ENCODE measurements at regions not wholly inside any gene's neighbourhood (a gene's known extent, or its start where the extent isn't known, plus 50 kb on each side); places are given as distances from the start of the nearest gene placed in this dataset.

DNA sequence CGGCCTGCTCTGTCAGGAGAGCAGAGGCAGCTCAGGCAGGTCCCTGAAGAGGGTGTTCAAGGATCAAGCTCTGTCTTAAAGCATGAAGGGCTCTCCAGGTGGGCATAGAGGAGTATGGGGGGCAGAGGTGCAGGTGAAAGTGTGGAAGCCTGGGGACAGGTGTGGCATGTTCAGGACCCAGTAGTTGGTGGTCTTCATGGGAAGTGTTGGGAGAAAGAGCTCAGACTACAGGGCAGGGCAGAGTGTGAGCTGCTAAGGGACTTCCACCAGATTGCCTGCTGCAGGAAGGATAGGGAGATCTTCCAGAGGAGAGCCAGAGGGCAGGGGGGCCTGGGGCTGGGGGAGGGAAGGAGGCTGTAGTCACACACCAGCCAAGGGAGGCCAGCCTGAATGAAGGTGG lies 156.5 kb upstream of the GDF10 start:
- DNase-seq = no peak

DNA sequence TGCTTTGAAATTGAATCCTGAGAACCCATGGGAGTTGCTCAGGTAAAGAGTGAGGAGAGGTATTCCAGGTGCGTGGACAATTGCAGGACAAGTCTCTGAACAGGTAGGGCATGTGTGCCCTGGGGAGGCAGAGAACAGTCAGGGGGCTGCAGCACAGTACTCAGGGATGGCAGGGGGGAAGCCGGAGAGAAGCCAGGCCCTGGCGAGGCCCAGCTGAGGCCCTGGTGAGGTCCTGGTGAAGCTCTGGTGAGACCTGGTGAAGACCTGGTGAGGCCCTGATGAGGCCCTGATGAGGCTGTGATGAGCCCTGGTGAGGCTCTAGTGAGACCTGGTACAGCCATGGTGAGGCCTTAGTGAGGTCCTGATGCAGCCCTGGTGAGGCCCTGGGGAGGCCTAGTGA lies 155.5 kb upstream of the GDF10 start:
- no peak for DNase-seq

DNA sequence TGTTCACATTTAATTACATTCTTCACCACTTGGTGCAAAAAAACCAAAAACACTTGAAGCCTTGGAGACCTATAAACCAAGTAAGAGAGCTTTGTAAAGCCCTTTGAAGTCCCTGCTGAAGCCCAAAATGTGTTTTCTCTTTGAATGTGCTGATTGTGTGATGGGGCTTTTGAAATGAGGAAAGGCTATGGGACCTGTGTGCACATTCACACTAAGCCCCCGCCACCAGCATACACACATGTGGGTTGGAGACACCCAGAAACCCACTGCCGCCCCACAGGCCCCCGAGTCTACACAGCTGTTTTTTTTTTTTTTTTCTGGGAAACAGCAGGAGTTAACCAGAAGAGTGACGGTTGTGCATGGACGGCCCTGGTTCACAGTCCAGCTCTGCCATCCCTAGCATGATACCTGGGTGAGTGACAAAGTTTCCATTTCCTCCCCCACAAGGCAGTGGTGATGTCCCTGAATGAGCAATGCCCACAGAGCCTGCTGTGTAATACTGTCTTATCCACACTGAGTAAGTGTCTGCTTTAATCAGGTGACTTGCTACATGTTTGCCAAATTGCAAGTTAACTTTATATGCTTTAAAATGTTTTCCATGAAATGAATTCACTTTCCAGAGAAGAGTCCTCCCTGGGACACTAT lies 154.6 kb upstream of the GDF10 start:
- no peak for DNase-seq

DNA sequence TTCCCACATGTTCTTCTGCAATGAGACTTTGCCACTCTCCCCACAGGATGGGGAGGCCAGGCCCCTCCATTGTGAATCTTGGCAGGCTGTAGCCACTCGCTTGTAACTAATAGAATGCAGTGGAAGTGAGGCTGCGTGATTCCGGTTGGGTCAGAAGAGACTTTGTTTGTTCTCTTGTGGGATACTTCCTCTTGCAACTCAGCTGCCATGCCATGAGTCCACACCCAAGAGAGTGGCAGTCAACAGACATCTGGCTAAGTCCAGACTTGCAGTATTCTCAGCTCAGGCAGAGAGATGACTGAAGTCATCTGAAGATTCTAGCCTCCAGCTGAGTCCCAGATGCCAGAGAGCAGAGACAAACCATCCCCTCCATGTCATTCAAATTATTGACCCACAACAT lies 153.4 kb upstream of the GDF10 start:
- no peak for DNase-seq

DNA sequence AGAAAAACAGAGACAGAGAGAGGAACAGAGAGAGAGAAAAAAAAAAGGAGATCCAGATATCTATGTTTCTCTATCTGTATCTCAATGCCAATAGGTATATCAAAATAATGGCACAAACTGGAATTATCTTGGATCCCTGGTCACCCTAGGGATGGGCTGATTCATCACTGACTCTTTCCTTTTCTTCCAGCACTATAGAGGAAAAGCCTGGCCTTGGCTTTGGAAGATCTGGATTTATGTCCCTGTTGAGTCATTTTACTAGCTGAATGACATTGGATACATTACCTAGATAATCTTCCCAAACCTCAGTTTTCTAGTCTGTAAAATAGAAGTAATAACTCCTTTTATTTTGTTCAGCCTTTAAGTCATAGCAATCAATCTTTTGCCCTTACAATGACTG lies 152.8 kb upstream of the GDF10 start:
- DNase-seq = no peak

DNA sequence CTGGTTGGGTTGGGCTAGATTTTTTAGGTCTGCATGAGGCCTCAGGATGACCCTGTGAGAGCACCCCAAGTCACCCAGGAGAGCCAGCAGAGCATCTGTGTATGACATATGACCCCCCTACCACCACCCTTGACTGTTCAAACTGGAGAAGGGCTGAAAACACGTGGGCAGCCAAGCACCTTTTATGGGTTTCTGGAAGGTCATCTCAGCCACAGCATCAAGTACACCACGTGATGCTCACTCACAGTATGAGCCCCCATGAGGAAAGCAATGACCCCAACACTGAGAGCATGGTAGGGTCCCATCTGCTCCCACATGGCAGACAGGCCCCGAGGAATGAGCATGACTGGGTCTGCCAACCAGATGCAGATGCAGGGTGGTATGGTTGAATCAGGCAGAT lies 149.4 kb upstream of the GDF10 start:
- no peak for DNase-seq

DNA sequence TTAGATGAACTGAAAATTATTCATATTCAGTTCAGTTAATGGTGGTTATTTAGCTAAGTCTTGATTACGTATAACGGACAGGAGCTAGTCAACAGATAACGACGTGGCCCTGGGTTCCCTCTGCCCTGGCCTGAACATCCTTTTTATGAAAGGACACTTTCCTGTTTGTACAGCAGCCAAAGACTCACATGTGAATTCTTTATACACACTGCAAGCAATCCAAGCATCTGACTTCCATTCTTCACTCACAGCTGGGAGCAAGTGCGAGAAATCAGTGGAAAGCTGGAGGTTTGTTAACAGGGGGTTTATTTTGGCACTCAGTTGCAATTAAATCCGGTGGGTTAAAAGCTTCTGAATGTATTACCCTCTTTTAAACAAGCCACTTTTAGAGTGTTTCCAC lies 148.1 kb upstream of the GDF10 start:
- no peak for DNase-seq

DNA sequence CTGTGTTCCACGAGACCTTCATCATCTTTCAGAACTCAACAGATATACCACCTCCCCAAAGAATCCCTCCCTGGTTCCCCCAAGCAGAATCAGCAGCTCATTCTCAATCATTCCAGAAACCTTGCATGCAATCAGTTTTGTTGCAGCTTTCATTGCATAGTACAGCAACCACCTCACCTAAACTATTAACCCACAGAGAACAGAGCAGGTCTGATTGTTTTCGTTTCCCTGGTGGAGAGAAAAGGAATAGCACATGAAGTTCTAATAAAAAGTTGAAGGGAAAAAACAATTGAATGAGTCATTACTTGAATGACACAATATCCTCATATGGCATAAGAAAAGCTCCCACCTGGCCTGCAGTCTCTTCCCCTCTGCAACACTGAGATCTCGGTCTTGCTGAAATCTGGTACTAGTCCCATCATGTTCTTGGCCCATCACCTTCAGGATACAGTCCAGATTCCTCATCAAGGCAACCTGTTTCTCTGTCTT lies 147.1 kb upstream of the GDF10 start:
- no peak for DNase-seq

DNA sequence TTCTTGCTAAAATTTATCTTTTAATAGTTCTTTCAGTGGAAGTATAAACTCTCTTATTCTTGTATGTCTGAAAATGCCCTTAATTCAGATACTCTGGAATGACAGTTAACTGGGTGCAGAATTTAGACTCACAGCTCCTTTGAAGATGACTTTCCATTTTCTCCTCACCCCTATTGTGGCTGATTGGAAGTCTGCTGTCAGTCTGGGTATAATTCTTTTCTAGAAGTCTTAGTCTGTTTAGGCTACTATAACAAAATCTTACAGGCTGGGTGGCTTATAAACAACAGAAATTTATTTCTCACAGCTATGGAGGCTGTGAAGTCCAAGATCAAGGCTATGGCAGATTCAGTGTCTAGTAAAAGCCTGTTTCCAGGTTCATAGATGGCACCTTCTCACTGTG lies 145.2 kb upstream of the GDF10 start:
- DNase-seq = no peak

DNA sequence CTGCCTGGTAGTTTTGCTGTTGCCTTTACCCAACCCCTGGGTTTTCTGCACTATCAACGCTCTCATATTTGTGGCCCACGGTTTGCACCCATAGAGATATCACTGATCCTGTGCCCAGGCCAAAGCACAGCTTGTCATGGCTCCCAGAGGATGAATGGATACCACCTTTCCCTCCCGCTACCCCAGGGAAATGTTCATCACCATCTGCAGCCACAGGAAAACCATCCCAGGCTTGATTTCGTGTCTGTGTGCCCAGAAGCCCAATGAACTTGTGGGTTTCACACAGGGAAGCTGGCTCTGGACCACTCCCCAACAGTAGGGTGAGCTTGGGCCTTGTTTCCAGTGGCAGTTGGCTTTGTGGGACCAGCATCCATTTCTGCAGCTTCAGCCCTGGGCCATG lies 143.1 kb upstream of the GDF10 start:
- no peak for DNase-seq

DNA sequence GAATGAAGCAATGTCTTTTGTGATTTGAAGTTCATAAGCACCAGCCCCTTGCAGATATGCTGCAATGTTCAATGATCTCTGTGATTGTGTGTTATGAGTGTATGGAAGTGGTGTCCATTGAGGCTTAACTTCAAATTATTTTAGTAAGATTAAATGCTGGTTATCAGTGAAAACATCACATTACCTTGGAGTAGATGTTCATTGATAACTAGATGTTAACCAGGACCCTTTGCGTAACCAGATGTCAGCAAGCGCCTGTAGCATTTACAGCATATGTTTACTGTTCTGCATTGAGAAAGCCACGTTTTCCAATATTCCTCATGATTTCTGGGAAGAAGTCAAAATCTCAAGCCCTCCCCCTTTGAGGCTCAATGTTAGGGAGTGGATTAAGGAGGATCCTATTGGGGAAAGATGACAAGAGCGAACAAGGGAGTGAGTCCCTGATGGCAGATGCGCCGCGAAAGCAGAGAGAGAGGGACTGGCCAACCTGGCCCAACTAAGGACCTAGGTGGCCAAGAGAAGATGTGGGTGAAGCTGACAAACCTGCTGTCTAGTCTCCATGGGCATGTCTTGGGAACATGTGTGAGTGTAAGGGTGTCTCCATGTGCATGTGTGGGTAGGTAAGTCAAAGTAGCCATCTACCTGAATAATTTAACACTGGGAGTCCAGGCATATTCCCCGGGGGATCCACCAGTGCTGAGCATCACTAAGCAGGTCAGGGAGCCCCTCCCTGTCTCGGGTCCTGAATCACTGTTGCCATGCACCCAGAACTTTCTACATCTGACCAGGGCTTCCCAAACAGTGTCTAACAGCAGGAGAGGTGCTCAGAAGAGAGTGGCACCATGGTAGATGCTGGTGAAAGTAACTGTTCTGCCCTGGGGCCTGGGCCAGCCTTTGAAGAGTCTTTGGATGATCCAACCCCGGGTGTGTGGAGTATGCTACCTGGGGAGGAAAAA lies 141.6 kb upstream of the GDF10 start:
- DNase-seq = no peak

DNA sequence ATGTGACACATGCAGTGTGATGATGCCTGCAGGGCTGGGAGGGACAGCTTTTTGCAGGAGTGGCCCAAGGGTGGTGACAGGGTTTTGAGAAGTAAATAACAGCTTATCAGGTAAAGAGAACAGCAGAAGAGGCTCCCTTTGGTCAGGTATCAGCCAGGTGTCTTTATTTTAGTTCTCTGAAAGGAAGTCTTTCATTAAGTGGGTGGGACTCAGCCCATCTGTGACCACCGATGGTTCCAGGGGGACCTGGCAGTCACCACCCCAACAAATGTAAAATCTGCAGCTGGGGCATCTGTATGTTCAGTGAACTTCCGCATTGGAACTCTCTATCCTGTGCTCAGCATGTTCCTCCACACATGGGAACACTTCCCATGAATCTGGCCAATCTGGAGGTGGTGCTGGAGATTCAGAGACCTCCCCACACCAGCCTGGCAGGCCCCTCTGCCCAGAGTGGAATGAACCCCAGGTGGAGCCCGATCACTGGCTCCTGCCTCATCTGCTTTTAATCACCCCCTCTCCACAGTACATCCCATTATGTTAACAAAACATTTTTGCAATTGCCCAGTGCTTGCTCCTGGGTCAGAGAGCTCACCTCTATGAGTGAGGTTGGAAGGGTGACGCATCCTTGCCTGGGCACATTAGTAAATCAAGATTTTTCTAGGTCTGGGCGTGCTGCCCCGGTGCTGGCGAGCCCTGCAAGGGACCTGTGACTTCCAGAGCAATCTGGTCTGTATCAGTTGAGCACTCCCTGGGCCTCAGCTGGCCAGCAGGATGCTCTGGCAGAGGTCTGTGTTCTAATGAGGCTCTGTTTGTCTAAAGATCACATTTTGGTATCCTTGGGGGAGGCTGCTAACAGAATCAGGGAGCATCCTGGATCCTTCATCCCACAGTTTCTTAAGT lies 140.4 kb upstream of the GDF10 start:
- peak in 1 of 2 donors; percentile 15 for DNase-seq

DNA sequence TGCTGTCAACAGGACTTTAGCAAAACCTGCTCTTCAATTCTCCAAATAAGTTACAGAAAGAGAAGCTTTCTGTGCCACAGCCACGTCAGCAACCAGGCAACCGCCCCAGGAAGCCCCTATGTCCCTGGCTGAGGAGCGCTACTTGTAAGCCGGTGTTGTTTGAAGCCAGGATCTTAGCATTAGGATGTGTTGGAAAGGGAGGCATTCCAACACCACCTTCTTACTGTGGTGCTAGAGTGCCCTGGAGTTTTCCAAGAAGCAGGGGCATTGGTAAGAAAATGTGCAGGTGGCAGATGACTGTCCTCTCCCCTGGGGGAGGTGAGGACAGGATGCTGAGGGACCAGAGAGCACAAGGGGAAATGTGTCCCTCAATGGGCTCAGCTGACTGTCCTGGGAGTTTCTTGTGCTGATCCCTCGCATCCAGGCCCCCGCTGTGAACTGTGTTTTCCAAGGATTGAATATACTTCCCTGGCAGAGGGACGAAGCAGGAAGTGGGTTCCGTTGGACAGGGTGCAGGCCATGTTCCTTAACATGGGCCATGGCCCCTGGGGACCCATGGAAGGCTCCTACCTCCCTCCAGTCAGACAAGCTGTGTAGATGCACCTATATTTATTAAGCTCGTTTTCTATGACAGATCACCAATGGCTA lies 139.6 kb upstream of the GDF10 start:
- DNase-seq = no peak

DNA sequence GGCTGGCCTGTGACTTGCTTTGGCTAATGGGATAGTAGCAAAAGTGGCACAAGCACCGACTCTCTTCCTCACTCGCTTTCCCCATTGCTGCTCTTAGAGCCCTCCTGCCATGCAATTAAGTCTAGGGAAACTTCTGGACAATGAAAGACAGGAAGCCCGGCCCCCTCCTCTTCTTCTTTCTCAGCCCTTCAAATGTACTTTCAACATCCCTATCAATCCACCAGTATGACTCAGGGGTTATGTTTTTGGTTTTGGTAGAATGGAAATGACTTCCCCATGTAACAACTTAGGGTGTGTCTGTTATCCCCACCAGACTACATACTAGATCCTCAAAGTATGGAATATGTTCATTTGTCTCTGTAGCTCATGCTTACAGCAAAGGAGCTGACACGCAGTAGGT lies 139.0 kb upstream of the GDF10 start:
- DNase-seq = no peak

DNA sequence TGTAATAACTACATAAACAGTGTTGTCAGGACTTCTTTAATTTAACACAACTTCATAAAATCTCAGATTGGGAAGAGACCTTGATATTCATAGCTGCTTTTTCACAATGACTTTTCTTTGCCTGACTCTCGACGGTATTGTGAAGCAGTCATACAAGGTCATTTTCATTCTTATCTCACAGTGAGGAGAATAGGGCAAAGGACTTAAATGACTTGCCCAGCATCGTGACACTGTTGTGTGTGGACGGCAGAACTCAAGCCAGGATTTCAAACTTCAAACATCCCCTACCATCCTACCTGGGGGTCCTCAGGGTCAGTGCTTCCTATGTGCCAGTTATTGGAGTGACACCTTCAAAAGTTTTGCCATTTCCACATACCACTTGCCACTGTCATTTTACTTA lies 138.5 kb upstream of the GDF10 start:
- DNase-seq = no peak

DNA sequence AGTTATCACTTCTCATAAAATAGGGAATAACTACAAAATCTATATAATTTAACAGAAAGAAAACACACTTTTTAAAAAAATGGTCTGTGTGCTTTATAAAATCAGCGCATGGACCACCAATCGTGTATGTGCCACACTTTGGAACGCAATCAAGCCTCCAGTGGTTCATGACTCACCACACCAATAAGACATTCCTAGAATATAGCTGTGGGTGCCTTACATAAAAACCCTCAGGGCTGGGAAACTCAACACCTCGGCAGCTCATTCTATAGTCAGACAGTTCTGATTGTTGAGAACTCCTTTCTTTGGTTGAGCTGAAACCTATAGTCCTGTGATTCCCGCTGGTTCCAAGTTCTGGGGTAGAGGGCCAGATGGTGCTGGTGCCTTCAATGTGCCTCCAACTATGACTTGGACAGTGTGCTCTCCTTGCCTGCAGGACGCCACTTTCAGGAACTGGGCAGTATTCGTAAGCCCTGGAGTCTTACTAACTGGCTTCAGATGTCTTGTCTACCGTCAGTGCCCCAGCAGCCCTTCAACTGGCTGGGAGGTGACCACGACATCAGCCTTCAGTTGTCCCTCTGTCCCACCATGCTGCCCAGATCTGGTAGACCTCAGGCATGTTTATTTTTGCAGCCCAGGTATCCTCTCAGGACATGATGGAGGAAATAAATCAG lies 135.7 kb upstream of the GDF10 start:
- no peak for DNase-seq

DNA sequence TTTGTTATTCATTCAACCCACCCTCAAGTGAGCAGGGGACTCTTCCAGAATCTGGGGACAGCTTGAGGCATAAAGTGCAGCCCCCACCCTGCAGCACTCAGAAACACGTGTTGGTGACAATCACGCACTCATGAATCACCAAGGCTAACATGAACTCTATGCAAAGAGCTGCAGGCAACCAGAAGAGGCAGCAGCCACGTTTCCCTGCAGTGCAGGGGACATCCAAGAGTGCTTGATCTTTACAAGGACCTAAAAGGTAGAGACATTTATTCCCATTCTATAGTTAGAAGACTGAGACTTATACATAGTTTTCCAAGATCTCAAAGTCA lies 135.2 kb upstream of the GDF10 start:
- no peak for DNase-seq

DNA sequence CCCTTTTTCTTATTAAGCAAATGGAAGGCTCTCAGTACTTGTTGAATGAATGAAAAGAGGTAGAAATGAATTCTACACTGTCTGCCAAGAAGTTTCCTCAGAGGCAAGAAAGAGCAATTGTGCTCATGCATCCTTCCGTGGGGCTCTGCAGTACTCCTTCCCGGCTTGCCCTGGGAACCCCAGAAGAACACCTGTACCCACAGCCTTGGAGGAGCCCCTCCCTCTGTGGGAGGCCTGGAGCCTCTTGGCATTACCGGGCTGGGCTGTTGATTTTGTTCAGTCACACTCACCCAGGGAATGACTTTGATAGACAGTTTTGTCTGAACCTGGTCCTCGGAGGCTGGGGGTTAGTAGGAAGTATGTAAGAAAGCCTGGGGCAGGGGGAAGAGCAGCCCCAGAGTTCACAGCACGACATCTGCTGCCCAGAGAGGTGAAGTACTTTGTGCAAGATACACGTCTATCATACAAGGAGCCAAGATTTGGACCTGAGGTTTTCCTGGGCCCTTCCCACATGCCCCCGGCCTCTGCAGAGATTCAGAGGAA lies 134.8 kb upstream of the GDF10 start:
- peak in 1 of 2 donors; percentile 13 for DNase-seq

DNA sequence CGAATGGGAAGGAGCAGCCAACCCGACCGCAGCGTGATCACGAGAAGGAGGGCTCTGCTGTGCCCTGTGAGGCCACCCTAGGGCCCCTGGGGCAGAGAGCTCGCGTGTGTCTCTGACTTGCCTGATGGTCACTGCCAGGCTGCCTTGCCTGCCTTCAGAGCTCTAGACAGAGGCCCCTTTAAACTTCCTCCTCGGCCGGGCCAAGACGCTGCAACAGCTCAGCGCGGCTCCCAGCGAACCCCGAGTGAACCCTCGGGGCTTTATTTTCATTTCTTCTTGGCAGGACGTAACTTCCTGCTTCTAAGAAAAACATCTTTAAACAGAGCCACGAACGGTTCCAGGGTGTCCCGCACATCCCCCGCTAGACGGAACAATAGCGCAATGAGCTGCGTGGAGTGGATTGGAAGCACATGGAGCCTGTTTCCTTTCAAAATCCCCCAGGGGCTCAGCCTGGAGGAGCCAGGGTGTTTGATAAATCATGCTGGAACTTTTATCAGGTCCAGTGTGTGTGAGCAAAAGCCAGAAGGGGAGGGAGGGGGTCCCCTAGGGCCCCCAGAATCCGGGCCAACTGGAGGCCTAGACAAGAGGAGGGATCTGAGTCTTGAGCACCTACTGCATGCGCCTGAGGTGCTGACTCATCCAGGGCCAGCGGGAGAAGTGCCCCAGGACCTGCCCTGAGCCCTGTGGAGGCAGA lies 134.1 kb upstream of the GDF10 start:
- peak; percentile 82 to 87 for DNase-seq

DNA sequence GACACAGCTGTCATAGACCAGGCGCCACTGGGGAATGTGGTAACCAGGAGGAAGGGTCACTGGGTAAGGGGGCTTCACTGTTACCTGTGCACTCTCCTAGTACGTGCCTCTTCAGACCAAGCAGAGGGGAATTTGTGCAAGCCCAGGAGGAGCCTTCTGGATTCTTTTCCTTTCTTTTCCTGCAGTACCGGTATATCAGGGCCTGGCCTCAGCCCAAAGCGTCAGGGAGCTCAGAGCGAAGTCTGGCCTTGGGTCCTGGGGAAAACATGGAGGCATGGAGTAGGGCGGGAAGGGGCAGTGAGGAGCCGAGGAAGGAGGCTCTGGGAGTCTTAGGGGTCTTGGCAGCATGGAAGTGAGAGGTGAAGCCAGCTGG lies 133.6 kb upstream of the GDF10 start:
- no peak for DNase-seq
